HepG2 (cell line): ENCODE measurements at regions not wholly inside any gene's neighbourhood (a gene's known extent, or its start where the extent isn't known, plus 50 kb on each side); places are given as distances from the start of the nearest gene placed in this dataset.

ENCODE experiments used
- MYC ChIP-seq: sonication (generic); formaldehyde crosslinking; IDR thresholded peaks from 2 replicates; pipeline ENCODE4 v1.9.0; 2021; ENCODE audit warnings: missing genetic modification reagents, borderline replicate concordance
- ZNF766 ChIP-seq: sonication (generic); formaldehyde crosslinking; IDR thresholded peaks from 2 replicates; pipeline ENCODE4 v1.5.0; 2020; ENCODE audit warnings: missing genetic modification reagents, borderline replicate concordance

DNA sequence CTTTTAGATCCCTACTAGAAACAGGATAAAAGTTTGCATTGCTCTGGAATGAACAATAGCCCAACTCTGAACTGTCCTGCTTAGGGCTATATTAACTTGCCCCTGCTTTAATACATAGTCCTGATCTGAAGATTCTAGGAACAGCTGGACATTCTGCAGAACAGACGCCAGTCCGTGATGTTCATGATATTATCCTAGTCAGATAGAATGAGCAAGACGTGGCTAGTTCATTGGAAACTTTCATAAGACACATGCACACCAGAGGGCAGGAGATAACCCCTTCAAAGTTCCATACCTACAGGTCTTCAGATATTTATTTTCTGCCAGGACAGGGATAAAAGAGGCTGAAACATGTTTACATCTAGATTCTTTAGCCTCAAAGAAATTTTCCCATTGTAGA, 75.5 kb upstream of the CLNK start:
- no peak for TF ChIP-seq ZNF766 (CRISPR knock-in tag)
- no peak for TF ChIP-seq MYC (CRISPR knock-in tag)
